GM10248 (cell line): ENCODE measurements at regions not wholly inside any gene's neighbourhood (a gene's known extent, or its start where the extent isn't known, plus 50 kb on each side); places are given as distances from the start of the nearest gene placed in this dataset.

ENCODE experiments used
- CTCF ChIA-PET: fragments of 300-600 bp; sonication (Branson Sonifier 250); formaldehyde crosslinking; extraction: SDS; loops from one replicate; lab custom pipeline; 2021; ENCODE audit warnings: antibody characterized with exemption; lab: Yijun Ruan, JAX
- POLR2A ChIA-PET: fragments of 350-650 bp; sonication (Branson Sonifier 250); formaldehyde crosslinking; extraction: SDS; loops from one replicate; lab custom pipeline; 2020; ENCODE audit warnings: antibody characterized with exemption; lab: Yijun Ruan, JAX
- DNase-seq: peaks from one replicate; pipeline ENCODE4 v3.0.0; 2012; ENCODE audit errors: extremely low spot score
- TF ChIP-seq, protein P1 (sequence below): IDR thresholded peaks from 2 replicates; pipeline ENCODE4 v1.5.1; 2012; ENCODE audit warnings: mild to moderate bottlenecking, low read depth; ENCODE audit errors: extremely low read depth, missing control alignments, control extremely low read depth

DNA sequence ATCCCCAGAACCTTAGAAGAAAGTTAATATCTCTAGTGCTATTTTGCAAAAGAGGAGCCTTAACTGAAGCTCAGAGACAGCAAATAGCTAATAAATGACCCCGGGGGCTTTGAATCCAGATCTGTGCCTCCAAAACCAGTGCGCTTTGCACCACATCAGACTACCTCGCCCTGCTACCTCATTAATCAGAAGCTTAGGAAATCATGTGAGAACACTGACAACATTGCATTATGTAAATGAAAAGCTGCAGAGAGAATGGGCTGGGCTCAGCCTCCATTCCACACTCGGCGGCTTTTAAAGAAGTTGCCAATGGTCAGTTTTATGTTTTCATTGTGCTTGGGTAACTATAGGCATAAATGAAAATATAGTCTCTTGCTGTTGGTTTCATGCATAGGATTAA, 54.0 kb upstream of the STMND1 start:
- DNase-seq: no peak
- ChIA-PET POLR2A (no interaction called here), CTCF (no interaction called here)
- TF ChIP-seq, protein P1, sequence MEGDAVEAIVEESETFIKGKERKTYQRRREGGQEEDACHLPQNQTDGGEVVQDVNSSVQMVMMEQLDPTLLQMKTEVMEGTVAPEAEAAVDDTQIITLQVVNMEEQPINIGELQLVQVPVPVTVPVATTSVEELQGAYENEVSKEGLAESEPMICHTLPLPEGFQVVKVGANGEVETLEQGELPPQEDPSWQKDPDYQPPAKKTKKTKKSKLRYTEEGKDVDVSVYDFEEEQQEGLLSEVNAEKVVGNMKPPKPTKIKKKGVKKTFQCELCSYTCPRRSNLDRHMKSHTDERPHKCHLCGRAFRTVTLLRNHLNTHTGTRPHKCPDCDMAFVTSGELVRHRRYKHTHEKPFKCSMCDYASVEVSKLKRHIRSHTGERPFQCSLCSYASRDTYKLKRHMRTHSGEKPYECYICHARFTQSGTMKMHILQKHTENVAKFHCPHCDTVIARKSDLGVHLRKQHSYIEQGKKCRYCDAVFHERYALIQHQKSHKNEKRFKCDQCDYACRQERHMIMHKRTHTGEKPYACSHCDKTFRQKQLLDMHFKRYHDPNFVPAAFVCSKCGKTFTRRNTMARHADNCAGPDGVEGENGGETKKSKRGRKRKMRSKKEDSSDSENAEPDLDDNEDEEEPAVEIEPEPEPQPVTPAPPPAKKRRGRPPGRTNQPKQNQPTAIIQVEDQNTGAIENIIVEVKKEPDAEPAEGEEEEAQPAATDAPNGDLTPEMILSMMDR: no peak

DNA sequence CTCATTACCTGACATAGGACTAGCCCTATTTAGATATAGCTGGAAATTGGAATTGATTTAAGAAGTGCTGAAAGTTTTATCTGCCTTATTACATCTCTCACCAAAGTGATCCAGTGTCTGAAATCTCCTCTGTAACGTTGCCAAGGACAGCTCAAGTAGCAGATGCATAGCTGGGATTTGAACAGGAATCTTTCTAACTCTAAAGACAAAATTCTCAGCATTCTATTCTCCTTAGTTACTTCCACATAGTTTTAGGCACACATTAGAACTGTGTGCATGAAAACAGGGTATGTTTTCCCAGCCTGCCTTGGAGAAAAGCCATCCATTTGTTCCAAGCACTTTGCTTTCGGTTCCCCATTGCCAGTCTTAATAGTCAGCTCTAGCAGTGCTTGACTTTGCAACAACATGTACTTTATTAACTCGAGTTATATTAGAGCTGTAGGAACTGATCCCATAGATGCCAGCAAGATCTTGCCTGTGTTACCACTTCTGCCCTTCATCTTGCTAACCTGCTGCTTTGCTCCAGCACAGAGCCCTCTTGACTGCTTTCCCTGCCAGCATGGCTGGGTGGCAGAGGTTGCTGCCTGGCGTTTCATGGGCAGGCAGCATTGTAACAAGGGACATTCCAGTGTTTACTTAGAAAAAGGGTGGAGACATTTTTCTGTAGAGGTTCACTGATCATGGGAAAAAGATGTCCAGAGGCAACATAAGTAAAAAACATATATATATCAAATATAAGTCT, 56.1 kb upstream of the STMND1 start:
- CTCF ChIA-PET: no interaction called here
- no peak for DNase-seq
- TF ChIP-seq, protein P1: no peak
- POLR2A ChIA-PET: no interaction called here

DNA sequence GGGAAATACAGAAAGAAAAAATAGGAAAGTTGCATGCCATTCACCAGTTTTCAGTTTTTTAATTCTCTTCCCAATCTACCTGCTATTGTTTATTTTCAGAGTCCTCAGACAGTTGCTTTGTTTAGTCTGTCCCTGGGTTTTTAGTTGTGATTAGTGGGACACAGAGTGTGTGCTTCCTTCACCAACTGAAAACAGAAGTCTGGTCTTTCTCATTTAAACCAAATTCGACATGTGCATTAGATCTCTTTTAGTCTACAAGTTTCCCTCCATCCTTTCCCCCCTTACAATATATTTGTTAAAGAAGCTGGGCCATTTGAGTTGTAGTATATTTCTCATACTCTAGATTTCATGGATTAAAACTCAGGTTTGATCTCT, 58.7 kb upstream of the STMND1 start:
- no peak for DNase-seq
- TF ChIP-seq, protein P1: no peak
- ChIA-PET POLR2A (no interaction called here), CTCF (no interaction called here)

DNA sequence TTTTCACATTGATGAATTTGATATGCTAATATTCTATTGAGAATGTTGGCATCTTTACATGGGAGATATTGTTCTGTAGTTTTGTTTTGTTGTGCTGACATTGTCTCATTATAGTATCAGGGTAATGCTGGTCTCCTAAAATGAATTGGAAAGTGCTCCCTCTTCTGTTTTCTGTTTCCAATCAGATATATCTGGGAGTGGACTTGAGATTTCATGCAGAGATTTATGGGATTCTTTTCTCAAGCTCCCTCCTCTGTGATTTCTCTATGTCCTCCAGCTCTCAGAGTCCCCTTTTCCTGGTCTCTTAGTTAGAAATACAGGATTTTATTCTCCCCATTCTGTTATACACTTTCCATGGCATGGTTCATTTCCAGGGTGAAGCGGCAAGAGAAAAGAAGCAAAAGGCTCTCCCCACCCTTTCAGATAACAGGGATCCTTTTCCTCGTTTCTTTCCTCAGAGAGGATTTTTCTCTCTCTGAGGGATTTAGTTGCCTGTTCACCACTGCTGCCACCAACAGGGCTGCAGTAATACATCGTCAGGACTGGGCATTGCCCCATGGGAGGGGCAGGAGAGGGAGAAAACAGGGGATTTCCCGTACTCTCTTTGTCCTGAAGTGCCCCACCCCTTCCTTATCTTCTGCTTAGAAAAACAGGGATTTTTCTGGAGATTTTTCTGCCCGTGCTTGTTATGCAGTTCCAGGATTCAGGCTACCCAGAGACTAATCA, 59.3 kb upstream of the STMND1 start:
- ChIA-PET CTCF (no interaction called here), POLR2A (no interaction called here)
- no peak for DNase-seq
- TF ChIP-seq, protein P1: no peak

DNA sequence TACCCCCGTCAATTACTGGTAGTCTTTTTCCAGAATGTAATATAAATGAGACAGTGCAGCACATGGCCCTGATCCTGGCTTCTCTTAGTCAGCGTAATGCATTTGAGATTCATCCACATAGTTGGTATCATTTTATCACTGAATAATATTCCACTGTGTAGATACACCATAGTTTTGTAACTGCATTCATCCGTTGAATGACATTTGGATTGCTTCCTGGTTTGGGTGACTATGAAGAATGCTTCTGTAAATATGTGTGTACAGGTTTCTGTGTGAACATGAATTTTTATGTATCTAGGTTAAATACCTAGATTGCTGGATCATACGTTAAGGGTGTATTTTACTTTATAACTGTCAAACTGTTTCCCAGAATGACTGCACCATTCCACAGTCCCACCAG, 62.6 kb upstream of the STMND1 start:
- TF ChIP-seq, protein P1: no peak
- DNase-seq: no peak
- ChIA-PET POLR2A (no interaction called here), CTCF (no interaction called here)

DNA sequence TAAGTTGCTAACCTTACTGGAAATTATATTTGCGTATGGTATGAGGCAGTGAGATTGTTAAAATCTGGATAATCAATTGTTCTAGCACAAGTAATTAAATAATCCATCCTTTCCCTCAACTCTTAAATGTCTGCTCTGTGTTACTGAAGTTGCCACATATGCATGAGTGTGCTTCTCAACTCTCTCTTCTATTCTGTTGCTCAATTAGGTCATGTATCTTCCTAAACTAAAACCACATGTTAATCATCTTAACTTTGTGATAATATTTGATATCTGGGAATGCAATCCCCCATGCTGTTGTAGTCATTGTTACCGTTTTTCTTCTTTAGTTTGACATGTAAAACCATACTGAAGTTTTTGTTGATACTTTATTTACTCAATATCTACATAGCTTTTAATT, 63.5 kb upstream of the STMND1 start:
- POLR2A ChIA-PET: no interaction called here
- DNase-seq: no peak
- TF ChIP-seq, protein P1: no peak
- CTCF ChIA-PET: no interaction called here
